HepG2 (cell line): ENCODE measurements at regions not wholly inside any gene's neighbourhood (a gene's known extent, or its start where the extent isn't known, plus 50 kb on each side); places are given as distances from the start of the nearest gene placed in this dataset.

Experiments
- ARHGAP35 ChIP-seq: sonication (generic); formaldehyde crosslinking; IDR thresholded peaks from 2 replicates; pipeline ENCODE4 v1.9.0; 2022; ENCODE audit warnings: mild to moderate bottlenecking, inconsistent platforms, moderate library complexity, missing genetic modification reagents, borderline replicate concordance
- ETV6 ChIP-seq: sonication (generic); formaldehyde crosslinking; conservative IDR thresholded peaks from 2 replicates; pipeline ENCODE4 v1.4.0; 2020; ENCODE audit warnings: missing genetic modification reagents
- GABPB1 ChIP-seq: IDR thresholded peaks from 2 replicates; pipeline ENCODE4 v1.6.1; 2016; ENCODE audit warnings: mild to moderate bottlenecking, missing genetic modification reagents, moderate library complexity, missing compliant biosample characterization
- GATAD2A ChIP-seq: IDR thresholded peaks from 2 replicates; pipeline ENCODE4 v1.6.1; 2016
- HHEX ChIP-seq: IDR thresholded peaks from 2 replicates; pipeline ENCODE4 v1.6.1; 2016; ENCODE audit warnings: control low read depth
- HNF4A ChIP-seq: sonication (generic); formaldehyde crosslinking; IDR thresholded peaks from 2 replicates; pipeline ENCODE4 v1.4.0; 2020; ENCODE audit warnings: missing genetic modification reagents
- MAF1 ChIP-seq: sonication (generic); formaldehyde crosslinking; IDR thresholded peaks from 2 replicates; pipeline ENCODE4 v1.5.0; 2020; ENCODE audit warnings: missing genetic modification reagents, borderline replicate concordance
- MAZ ChIP-seq, 2 experiments: sonication (generic) in 1 of 2; formaldehyde crosslinking in 1 of 2; IDR thresholded peaks; 2 replicates each; pipeline versions ENCODE4 v1.5.0 to v1.6.1; 2012 to 2020; ENCODE audit warnings: low read depth in 2 of 2, mild to moderate bottlenecking in 2 of 2, borderline replicate concordance in 1 of 2, improper control_type of control experiment in 1 of 2, low read length in 1 of 2, missing genetic modification reagents in 1 of 2, moderate library complexity in 1 of 2
- MXD4 ChIP-seq: IDR thresholded peaks from 2 replicates; pipeline ENCODE4 v1.6.1; 2016; ENCODE audit warnings: mild to moderate bottlenecking, missing biosample characterization, missing genetic modification reagents
- NFE2 ChIP-seq: sonication (generic); formaldehyde crosslinking; IDR thresholded peaks from 2 replicates; pipeline ENCODE4 v1.4.0; 2020; ENCODE audit warnings: missing genetic modification reagents
- NFIC ChIP-seq: IDR thresholded peaks from 2 replicates; pipeline ENCODE4 v1.6.1; 2012; ENCODE audit warnings: mild to moderate bottlenecking, low read length, inconsistent platforms
- SALL2 ChIP-seq: sonication (generic); formaldehyde crosslinking; IDR thresholded peaks from 2 replicates; pipeline ENCODE4 v1.8.1; 2023; ENCODE audit warnings: mild to moderate bottlenecking, missing genetic modification reagents, inconsistent platforms
- SOX13 ChIP-seq, 3 experiments: fragments of 450-650 bp in 1 of 3; sonication (generic) in 1 of 3; formaldehyde crosslinking in 1 of 3; IDR thresholded peaks in 2 of 3; conservative IDR thresholded peaks in 1 of 3; 2 replicates each; pipeline versions ENCODE4 v1.5.0 to v1.6.1; 2016 to 2020; ENCODE audit warnings: antibody characterized with exemption in 1 of 3, mild to moderate bottlenecking in 1 of 3, missing compliant biosample characterization in 1 of 3, missing genetic modification reagents in 1 of 3, moderate library complexity in 1 of 3
- SOX6 ChIP-seq, 2 experiments: fragments of 450-650 bp in 1 of 2; sonication (generic) in 1 of 2; formaldehyde crosslinking in 1 of 2; IDR thresholded peaks; 2 replicates each; pipeline versions ENCODE4 v1.4.0 to v1.6.1; 2017 to 2020; ENCODE audit warnings: antibody characterized with exemption in 1 of 2, mild to moderate bottlenecking in 1 of 2, missing genetic modification reagents in 1 of 2
- ZFP1 ChIP-seq: IDR thresholded peaks from 2 replicates; pipeline ENCODE4 v1.6.1; 2016
- ZFP90 ChIP-seq: sonication (generic); formaldehyde crosslinking; IDR thresholded peaks from 2 replicates; pipeline ENCODE4 v1.8.0; 2022; ENCODE audit warnings: missing genetic modification reagents, mild to moderate bottlenecking, inconsistent platforms, borderline replicate concordance
- ZIK1 ChIP-seq: sonication (generic); formaldehyde crosslinking; IDR thresholded peaks from 2 replicates; pipeline ENCODE4 v1.5.0; 2020; ENCODE audit warnings: mild to moderate bottlenecking, low read depth, missing genetic modification reagents, borderline replicate concordance
- ZNF292 ChIP-seq: sonication (generic); formaldehyde crosslinking; IDR thresholded peaks from 2 replicates; pipeline ENCODE4 v1.8.1; 2022; ENCODE audit warnings: mild to moderate bottlenecking, low read depth, missing genetic modification reagents, borderline replicate concordance
- ZNF354B ChIP-seq: sonication (generic); formaldehyde crosslinking; IDR thresholded peaks from 2 replicates; pipeline ENCODE4 v1.8.0; 2022; ENCODE audit warnings: mild to moderate bottlenecking, missing genetic modification reagents
- ZNF543 ChIP-seq: sonication (generic); formaldehyde crosslinking; IDR thresholded peaks from 2 replicates; pipeline ENCODE4 v1.4.0; 2020; ENCODE audit warnings: mild to moderate bottlenecking, missing genetic modification reagents
- ZNF557 ChIP-seq: sonication (generic); formaldehyde crosslinking; IDR thresholded peaks from 2 replicates; pipeline ENCODE4 v1.4.0; 2020; ENCODE audit warnings: missing genetic modification reagents
- ZNF766 ChIP-seq: sonication (generic); formaldehyde crosslinking; IDR thresholded peaks from 2 replicates; pipeline ENCODE4 v1.5.0; 2020; ENCODE audit warnings: missing genetic modification reagents, borderline replicate concordance
- ZSCAN9 ChIP-seq: IDR thresholded peaks from 2 replicates; pipeline ENCODE4 v1.6.1; 2016; ENCODE audit warnings: borderline replicate concordance
- TF ChIP-seq, protein P1 (sequence below): sonication (generic); formaldehyde crosslinking; IDR thresholded peaks from 2 replicates; pipeline ENCODE4 v1.5.0; 2020; ENCODE audit warnings: mild to moderate bottlenecking, missing genetic modification reagents, borderline replicate concordance
- TF ChIP-seq, protein P2 (sequence below): sonication (generic); formaldehyde crosslinking; IDR thresholded peaks from 2 replicates; pipeline ENCODE4 v1.4.0; 2020; ENCODE audit warnings: missing genetic modification reagents

DNA sequence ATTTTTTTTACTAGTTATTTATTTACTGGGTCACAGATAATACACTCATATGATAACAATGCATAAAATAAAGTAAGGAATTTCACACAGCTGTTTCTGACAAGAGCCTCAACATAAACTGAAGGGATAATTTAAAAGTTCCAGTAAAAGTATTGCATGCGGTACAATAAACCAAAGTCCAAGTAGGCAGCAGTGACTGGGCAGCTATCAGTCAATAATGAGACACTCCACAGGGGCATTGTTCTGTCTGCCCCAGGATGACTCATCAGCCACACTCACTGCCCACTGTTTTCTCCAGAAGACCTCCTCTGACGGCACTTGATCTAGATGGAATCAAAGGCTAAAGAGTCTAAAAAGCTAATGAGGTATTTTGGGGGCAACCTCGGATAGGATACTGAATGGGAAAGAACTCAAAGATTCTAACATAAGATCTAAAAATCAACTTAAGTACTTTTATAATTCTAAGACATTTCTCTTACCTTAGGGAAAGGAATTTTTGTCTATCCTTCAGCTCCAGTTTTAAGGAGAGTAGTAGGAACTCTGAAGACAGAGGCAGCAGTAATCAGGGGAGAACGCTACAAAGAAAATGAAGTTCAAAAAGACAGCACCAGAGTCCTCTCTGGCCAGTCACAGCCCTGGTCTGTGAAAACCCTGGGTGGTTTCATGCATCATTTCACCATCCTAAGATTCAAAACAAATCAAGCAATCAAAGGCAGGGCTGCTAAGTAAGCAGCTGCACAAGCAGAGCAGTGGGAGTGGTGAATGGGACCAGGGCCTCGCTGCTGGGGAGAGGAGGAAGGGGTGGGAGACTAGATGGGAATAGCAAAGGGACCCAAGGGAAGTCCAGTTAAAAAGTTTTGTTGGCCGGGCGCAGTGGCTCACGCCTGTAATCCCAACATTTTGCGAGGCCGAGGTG, 175.1 kb downstream of the AVL9 start (continued):
- TF ChIP-seq GATAD2A (CRISPR knock-in tag): peak; percentile 99
- TF ChIP-seq NFIC: peak; percentile 81
- TF ChIP-seq ZFP1 (CRISPR knock-in tag): no peak; the same call in 1 of the 2 replicates
- TF ChIP-seq ZNF557 (CRISPR knock-in tag): 0 out of 2 replicates have a peak, but pooled peaks have one; percentile 40
- peak; percentile 69; the same call in 1 of the 2 replicates for TF ChIP-seq HHEX
- TF ChIP-seq ZNF292 (CRISPR knock-in tag): peak; percentile 29; the same call in 1 of the 2 replicates
- TF ChIP-seq MAZ (IDR thresholded peaks at IDR 0.05; ENCODE audit: borderline replicate concordance, low read depth, low read length): 0 out of 2 replicates have a peak, but pooled peaks have one; percentile 39
- TF ChIP-seq MAZ (CRISPR knock-in tag; IDR thresholded peaks at IDR 0.05; ENCODE audit: low read depth): no peak
- TF ChIP-seq ZFP90: 0 out of 2 replicates have a peak, but pooled peaks have one; percentile 53
- 0 out of 2 replicates have a peak, but pooled peaks have one; percentile 45 for TF ChIP-seq MAF1 (CRISPR knock-in tag)
- TF ChIP-seq, protein P1, sequence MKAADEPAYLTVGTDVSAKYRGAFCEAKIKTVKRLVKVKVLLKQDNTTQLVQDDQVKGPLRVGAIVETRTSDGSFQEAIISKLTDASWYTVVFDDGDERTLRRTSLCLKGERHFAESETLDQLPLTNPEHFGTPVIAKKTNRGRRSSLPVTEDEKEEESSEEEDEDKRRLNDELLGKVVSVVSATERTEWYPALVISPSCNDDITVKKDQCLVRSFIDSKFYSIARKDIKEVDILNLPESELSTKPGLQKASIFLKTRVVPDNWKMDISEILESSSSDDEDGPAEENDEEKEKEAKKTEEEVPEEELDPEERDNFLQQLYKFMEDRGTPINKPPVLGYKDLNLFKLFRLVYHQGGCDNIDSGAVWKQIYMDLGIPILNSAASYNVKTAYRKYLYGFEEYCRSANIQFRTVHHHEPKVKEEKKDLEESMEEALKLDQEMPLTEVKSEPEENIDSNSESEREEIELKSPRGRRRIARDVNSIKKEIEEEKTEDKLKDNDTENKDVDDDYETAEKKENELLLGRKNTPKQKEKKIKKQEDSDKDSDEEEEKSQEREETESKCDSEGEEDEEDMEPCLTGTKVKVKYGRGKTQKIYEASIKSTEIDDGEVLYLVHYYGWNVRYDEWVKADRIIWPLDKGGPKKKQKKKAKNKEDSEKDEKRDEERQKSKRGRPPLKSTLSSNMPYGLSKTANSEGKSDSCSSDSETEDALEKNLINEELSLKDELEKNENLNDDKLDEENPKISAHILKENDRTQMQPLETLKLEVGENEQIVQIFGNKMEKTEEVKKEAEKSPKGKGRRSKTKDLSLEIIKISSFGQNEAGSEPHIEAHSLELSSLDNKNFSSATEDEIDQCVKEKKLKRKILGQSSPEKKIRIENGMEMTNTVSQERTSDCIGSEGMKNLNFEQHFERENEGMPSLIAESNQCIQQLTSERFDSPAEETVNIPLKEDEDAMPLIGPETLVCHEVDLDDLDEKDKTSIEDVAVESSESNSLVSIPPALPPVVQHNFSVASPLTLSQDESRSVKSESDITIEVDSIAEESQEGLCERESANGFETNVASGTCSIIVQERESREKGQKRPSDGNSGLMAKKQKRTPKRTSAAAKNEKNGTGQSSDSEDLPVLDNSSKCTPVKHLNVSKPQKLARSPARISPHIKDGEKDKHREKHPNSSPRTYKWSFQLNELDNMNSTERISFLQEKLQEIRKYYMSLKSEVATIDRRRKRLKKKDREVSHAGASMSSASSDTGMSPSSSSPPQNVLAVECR (CRISPR knock-in tag): no peak
- TF ChIP-seq NFE2 (CRISPR knock-in tag): peak; percentile 83
- TF ChIP-seq ZSCAN9 (CRISPR knock-in tag): peak; percentile 34; the same call in 1 of the 2 replicates
- no peak for TF ChIP-seq ETV6
- TF ChIP-seq GABPB1: peak; percentile 23; the same call in 1 of the 2 replicates
- TF ChIP-seq, protein P2, sequence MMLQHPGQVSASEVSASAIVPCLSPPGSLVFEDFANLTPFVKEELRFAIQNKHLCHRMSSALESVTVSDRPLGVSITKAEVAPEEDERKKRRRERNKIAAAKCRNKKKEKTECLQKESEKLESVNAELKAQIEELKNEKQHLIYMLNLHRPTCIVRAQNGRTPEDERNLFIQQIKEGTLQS (CRISPR knock-in tag): peak; percentile 98
- peak; percentile 72; the same call in 1 of the 2 replicates for TF ChIP-seq SALL2 (CRISPR knock-in tag)
- no peak for TF ChIP-seq ARHGAP35 (CRISPR knock-in tag)
- TF ChIP-seq HNF4A (CRISPR knock-in tag): peak; percentile 97
- no peak for TF ChIP-seq ZNF354B (CRISPR knock-in tag)
- 0 out of 2 replicates have a peak, but pooled peaks have one; percentile 27 for TF ChIP-seq MXD4 (CRISPR knock-in tag)
- no peak for TF ChIP-seq ZNF543 (CRISPR knock-in tag)
- peak; percentile 59; the same call in 1 of the 2 replicates for TF ChIP-seq ZNF766 (CRISPR knock-in tag)
- no peak for TF ChIP-seq SOX6 (IDR thresholded peaks at IDR 0.05)
- peak; percentile 98 for TF ChIP-seq SOX6 (CRISPR knock-in tag; IDR thresholded peaks at IDR 0.05)
- TF ChIP-seq SOX13 (IDR thresholded peaks at IDR 0.05): peak; percentile 96
- TF ChIP-seq SOX13 (CRISPR knock-in tag; conservative IDR thresholded peaks at IDR 0.05 in 1 of 2, IDR thresholded peaks at IDR 0.05 in 1 of 2): peak in 1 of 2 experiments; percentile 99; a peak in 2 of 4 replicates
- TF ChIP-seq ZIK1 (CRISPR knock-in tag): no peak
